Stimulated activated memory B cell treated with anti-CD40 and anti-IgM and Interleukin-4, amounts not matched to agents 10 μg/mL and 1 μg/mL and 100 μg/mL, for 72 hours (primary cell): ENCODE measurements at regions not wholly inside any gene's neighbourhood (a gene's known extent, or its start where the extent isn't known, plus 50 kb on each side); places are given as distances from the start of the nearest gene placed in this dataset.

Experiments
- ATAC-seq: fragments of 150-1000 bp; cut with Tn5 transposase; 2 replicates; pipeline ENCODE4 v1.10.0; 2021
- H3K27ac Mint-ChIP-seq: one replicate; pipeline ENCODE4 v1.8.0; 2022; ENCODE audit warnings: mild to moderate bottlenecking, mixed read lengths
- H3K27me3 Mint-ChIP-seq: one replicate; pipeline ENCODE4 v1.8.0; 2022; ENCODE audit warnings: mixed read lengths
- H3K36me3 Mint-ChIP-seq: one replicate; pipeline ENCODE4 v1.8.0; 2022; ENCODE audit warnings: mixed read lengths
- H3K4me1 Mint-ChIP-seq: one replicate; pipeline ENCODE4 v1.8.0; 2022; ENCODE audit warnings: mixed read lengths
- H3K4me3 Mint-ChIP-seq: one replicate; pipeline ENCODE4 v1.8.0; 2022; ENCODE audit warnings: mild to moderate bottlenecking, moderate library complexity, mixed read lengths
- H3K9me3 Mint-ChIP-seq: one replicate; pipeline ENCODE4 v1.8.0; 2022; ENCODE audit warnings: mixed read lengths

DNA sequence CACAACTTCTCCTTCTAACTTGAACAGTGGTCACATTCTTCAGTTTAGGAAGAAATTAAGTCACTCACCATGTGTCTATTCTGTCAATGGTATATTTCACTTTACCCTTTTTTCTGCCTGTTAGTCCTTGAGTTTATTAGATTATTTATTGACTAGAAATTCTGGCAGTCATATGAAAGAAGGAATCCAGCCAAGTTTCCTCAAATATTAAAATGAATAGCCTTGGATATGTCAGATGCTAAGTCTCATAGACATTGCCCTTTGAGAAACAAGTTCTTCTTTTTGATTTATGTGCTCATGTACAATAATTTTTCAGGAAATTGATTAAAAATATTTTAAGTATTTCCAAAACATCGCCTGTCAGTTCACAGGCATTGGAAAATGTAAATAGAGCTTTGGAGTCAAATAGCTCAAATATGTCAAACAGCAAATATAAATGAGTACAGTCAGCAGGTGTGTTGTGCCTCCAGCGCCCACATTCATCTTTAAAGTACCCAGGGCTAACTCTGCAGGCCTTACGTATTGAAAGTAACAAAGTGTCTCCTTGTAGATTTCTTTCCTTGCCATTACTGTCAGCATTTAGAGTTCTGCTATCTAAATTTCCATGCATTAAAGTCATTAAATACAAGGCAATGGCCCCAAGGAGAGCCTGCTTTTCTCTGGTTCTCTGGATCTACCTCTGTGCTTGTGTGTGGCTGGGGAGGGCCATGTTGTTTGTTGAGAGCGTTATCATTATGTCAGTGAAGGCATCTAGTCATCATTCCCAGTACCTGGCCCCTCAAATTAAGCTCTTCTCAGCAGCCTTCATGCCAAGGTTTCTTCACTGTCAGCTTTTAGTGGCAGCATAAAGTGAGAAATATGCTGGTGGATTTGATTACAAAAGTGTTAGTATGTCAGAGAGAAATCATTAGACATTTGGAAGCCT is 76.3 kb upstream of the TRPC4 start:
- Mint-ChIP-seq H3K36me3 (no peaks in the 10 kb centered on the region), H3K4me1 (no peaks in the 10 kb centered on the region), H3K27me3 (no peaks in the 10 kb centered on the region), H3K9me3 (peaks cover 2% of the 10 kb centered on the region), H3K4me3 (no peak overlapping the region), H3K27ac (no peak overlapping the region)
- ATAC-seq = no peak

DNA sequence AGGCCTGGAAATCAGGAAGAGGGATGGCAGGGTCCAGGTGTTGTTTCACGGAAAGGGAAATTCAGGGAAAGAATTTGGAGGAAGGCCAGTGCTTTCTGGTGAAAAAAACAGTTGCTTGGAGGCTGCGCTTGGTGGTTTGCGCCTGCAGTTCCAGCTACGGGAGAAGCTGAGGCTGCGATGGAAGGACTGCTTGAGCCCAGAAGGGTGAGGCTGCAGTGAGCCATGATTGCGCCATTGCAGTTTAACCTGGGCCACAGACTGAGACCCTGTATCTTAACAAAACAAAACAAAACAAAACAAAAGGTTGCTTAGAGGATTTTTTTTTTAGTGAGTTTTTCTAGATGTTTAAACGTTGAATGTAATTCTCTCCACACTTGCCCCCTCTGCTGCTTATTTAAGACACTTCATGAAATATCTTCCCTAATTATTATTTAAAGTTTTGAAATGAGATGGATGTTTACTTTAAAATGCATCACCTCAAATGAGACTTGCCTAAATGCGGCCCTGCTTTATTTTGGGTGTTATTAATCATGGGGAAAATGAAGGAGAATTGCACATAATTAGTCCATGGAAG is 75.4 kb upstream of the TRPC4 start:
- no peaks in the 10 kb centered on the region for H3K36me3 Mint-ChIP-seq

DNA sequence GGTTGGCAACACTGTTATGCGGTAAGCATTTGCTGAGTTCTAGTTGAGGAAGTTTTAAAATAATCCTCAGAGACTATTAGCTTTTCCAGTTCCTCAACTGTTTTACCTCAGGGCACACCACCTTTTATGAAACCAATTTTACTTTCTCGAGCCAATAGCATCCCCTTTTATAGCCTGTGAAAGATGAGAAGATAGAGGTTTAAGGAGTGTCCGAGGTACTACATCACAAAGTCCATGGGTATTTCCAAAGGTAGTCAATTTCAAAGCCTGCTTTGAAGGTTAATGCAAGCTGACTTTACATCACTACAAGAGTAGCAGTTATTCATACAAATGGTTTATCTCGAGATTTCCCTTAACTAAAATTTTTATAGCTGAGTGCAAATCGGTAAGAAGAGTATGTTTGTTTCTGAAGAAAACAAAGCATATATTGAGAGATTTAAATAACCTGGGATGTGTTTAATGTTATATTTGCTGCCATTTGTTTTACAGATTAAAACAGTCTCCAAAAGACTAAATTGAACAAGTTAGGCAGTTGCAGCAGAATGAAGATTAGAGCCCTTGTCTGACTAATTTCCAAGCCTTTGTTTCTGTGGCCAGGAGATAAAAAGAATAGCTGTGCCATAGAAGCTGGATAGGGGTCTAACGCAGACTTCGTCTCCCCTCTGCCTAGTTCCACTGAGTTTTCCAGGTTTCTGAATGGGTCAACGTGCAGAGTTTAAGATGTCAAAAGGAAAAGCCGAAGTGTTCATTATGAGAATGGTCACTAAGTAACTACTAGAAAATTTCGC is 74.7 kb upstream of the TRPC4 start:
- Mint-ChIP-seq H3K4me1 (no peaks in the 10 kb centered on the region), H3K4me3 (no peak overlapping the region), H3K27ac (no peak overlapping the region), H3K9me3 (peaks cover 2% of the 10 kb centered on the region), H3K36me3 (no peaks in the 10 kb centered on the region), H3K27me3 (no peaks in the 10 kb centered on the region)
- ATAC-seq = no peak

More for the DNA sequence above, 75.4 kb upstream of the TRPC4 start:
- Mint-ChIP-seq H3K9me3 (peaks cover 2% of the 10 kb centered on the region), H3K27ac (no peak overlapping the region), H3K27me3 (no peaks in the 10 kb centered on the region), H3K4me3 (no peak overlapping the region), H3K4me1 (no peaks in the 10 kb centered on the region)
- ATAC-seq = no peak

DNA sequence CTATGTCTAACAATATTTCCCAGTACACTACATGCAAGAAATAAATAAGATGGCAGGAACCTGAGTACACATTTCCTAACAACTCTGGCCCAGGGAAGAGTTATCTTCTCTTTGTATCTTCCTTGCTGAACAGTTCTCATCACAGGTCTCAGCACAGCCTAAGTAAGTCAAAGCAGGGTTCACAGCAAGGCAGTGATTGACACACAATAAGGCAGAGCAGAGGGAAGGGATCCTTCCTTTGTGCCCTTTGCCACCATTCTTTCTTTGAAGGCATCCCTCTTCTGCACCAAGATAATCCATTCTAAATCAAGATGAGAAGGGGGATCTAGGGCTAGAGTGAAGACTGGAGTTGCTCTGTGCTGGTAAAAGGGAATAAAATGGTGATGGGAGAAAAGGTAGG is 73.4 kb upstream of the TRPC4 start:
- Mint-ChIP-seq H3K4me1 (no peaks in the 10 kb centered on the region), H3K36me3 (no peaks in the 10 kb centered on the region), H3K9me3 (peaks cover 2% of the 10 kb centered on the region), H3K4me3 (no peak overlapping the region), H3K27ac (no peak overlapping the region), H3K27me3 (no peaks in the 10 kb centered on the region)
- peak; percentile 12 for ATAC-seq

DNA sequence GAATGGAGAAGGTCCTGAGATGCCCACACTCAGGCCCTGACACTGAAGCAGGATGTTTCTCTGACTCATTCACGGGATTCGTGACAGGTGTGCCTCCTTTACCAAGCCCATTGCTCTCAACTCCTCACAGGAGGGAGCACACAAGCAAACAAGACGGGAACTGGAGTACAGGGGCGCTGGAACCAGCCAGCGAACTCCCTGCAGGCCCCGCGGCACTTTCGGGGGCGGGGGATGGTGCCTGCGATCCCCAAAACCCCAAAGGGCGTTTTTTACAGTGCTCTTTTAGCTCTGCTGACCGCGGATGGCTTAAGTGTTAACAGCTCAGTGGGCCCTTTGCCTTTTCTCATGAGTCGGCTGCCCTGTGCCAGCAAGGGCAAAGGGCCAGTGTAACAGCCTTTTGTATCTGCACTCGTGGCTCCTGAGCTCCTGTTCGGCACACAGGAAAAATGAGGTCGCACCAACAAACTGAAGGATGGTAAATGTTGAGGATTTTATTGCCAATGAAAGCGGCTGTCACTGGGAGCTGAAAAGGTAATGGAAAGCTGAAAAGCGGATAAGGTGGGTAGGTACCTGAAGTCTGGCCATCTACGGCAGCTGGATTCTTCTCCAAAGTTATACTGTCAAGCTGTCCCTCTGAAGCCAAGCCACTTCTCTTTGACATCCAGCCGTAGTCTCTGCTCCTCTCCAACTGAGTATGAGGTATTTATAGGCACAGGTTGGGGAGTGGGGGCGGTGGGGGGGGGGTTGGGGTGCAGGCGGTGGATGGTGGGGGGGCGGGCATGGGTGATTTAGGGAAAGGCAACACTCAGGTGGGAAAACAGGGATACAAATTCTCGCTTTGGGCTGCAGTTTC is 65.0 kb upstream of the TRPC4 start:
- no peaks in the 10 kb centered on the region for H3K4me1 Mint-ChIP-seq
- no peak for ATAC-seq
- peaks cover 8% of the 10 kb centered on the region for H3K27me3 Mint-ChIP-seq
- H3K9me3 Mint-ChIP-seq = no peaks in the 10 kb centered on the region
- no peak overlapping the region for H3K27ac Mint-ChIP-seq
- H3K36me3 Mint-ChIP-seq = no peaks in the 10 kb centered on the region
- H3K4me3 Mint-ChIP-seq = no peak overlapping the region

DNA sequence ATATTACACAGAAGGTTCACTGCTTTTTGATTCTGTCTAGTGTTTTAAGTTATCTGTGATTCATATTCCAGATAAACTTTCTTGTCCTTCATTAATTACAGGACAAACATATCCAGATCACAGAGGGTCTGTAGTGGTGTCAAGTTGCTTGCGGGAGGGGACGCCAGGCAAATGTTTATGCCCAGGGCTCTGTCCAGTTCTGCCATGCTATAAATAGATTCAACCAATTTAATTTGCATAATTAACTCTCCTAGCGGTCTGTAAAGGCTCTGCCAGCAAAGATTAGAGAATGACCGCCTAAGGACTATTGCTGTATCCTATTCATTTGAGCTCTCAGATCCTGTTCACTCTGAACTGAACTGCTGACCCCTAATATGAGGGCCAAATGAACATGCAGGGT is 59.7 kb upstream of the TRPC4 start:
- no peaks in the 10 kb centered on the region for H3K9me3 Mint-ChIP-seq
- peaks cover 8% of the 10 kb centered on the region for H3K27me3 Mint-ChIP-seq
- no peak overlapping the region for H3K27ac Mint-ChIP-seq

DNA sequence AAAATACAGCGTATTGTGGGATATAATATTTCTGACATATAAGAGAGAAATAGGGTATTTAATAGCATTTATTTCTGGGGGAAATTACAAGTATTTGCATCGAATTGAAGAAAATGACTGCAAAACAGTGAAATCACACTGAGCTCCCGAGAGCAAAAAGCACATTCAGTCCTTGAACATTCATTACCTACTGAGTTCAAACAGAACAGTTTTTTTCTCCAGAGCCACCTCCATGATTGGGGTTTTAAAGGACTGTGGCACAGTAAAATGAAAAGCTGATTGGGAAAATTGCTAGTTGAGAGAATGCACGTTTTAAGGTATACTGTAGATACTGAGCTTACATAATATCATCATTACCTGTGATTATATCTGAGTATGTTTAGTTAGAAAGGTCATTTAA is 58.0 kb upstream of the TRPC4 start:
- Mint-ChIP-seq H3K4me1 (no peaks in the 10 kb centered on the region), H3K9me3 (no peaks in the 10 kb centered on the region), H3K36me3 (no peaks in the 10 kb centered on the region), H3K27ac (no peak overlapping the region), H3K27me3 (peaks cover 8% of the 10 kb centered on the region), H3K4me3 (no peak overlapping the region)
- no peak for ATAC-seq

More for the DNA sequence above, 59.7 kb upstream of the TRPC4 start:
- ATAC-seq = no peak
- H3K4me3 Mint-ChIP-seq = no peak overlapping the region
- H3K4me1 Mint-ChIP-seq = no peaks in the 10 kb centered on the region
- no peaks in the 10 kb centered on the region for H3K36me3 Mint-ChIP-seq

DNA sequence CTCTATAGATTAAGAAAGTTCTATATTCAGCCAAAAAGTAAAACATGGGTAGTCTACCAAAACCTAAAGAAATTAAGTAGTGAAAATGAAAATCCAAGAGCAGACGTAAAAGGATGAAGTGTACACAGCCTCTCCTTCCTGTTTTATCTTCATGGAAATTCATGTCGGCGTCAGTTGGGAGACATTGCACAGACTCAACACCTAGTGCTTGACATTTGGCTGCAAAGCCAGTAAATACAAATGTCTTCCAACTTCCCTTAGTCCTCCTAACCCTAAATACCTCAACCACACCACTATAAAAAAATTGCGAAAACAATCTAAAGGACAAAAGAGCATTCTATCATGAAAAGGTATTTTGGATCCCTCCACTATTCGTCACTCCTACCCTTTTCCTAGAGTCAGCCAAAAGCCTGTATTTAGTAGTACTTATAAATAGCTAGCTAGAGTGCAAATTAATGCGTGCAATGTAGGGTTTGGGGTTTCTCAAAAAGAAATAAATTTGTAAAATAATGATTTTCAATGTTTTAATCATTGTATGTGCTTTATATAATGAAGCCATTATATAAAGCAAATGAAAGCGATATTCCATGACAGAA is 56.4 kb upstream of the TRPC4 start:
- H3K9me3 Mint-ChIP-seq = no peaks in the 10 kb centered on the region
- no peaks in the 10 kb centered on the region for H3K36me3 Mint-ChIP-seq
- H3K27me3 Mint-ChIP-seq = no peaks in the 10 kb centered on the region
- no peaks in the 10 kb centered on the region for H3K4me1 Mint-ChIP-seq
- no peak for ATAC-seq
- no peak overlapping the region for H3K27ac Mint-ChIP-seq
- no peak overlapping the region for H3K4me3 Mint-ChIP-seq

DNA sequence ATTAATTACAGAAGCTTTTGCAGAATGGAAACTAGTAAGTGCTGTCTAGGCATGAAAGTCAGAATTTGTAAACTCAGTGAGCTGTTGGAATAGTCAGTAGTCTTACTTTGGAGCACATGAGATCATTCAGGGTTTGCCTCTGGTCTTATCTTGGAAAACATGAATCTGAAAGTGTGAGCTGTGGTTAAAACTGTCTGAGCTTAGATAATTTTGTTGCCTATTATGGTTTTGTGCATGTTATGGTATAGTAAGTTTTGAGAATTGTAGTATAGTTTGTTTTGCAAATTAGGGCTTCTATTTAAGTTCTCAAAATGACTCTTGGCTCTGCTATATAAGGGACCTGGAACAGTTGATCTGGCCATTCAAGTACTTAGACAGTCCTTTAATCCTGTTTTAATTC is 53.7 kb upstream of the TRPC4 start:
- Mint-ChIP-seq H3K27me3 (no peaks in the 10 kb centered on the region), H3K27ac (no peak overlapping the region), H3K36me3 (no peaks in the 10 kb centered on the region), H3K9me3 (no peaks in the 10 kb centered on the region), H3K4me3 (no peak overlapping the region), H3K4me1 (no peaks in the 10 kb centered on the region)
- no peak for ATAC-seq

DNA sequence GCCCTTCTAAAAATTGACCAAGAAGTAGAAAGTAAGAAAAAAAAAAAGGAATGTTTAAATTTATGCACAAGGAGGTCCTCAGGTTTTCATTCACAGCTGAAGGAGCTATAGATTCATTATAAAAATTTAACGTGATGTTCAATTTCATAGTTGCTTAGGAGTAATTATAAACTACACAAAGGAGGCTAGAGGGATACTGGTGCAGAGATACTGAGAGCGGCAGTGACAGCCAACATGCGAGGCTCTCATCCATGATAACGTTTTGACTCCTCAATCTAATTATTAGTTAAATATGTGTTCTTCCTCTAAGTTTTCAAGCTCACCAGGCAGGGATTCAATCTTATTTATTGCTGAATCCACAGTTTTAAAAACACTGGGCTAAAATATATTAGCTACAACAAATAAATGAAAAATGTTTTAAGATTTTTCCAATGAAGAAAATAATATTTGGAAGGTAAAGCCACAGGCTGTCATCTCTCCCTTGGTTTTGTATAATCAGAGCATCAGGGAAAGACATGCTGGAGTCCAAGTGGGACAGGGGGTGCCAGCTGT is 49.8 kb upstream of the TRPC4 start:
- H3K27me3 Mint-ChIP-seq = no peaks in the 10 kb centered on the region
- H3K4me1 Mint-ChIP-seq = no peaks in the 10 kb centered on the region
- H3K36me3 Mint-ChIP-seq = no peaks in the 10 kb centered on the region

More for the DNA sequence above, 49.8 kb upstream of the TRPC4 start:
- Mint-ChIP-seq H3K4me3 (no peak overlapping the region), H3K9me3 (peaks cover 2% of the 10 kb centered on the region), H3K27ac (no peak overlapping the region)
- no peak for ATAC-seq
